GM18861 (cell line): ENCODE measurements at regions not wholly inside any gene's neighbourhood (a gene's known extent, or its start where the extent isn't known, plus 50 kb on each side); places are given as distances from the start of the nearest gene placed in this dataset.

ENCODE experiments used
- ATAC-seq: cut with Tn5 transposase; IDR thresholded peaks from one replicate; pipeline ENCODE4 v1.9.1; 2021; ENCODE audit not compliant: unreplicated experiment

- no peak for ATAC-seq
Measured at GRCh38 chr2:18427762-18428161, 132.7 kb downstream of the RDH14 start.

DNA sequence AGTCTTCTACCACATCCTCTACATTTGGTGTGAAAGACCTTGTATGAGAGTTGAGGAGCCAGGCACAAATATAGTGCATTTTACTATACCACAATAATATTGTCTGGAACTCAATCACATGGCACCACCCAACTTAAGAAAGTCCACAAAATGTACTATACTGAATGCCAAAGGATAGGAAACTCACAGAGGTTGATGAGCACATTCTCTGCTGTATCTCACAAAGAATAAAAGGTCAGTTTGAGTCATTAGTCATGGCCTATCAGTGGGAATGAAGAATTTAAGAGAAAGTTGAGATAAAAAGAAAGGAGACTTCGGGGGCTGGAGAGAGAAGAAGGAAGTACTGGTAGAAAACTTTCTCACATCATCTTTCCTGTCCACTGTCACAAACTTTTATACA lies 134.3 kb downstream of the RDH14 start:
- ATAC-seq = no peak

DNA sequence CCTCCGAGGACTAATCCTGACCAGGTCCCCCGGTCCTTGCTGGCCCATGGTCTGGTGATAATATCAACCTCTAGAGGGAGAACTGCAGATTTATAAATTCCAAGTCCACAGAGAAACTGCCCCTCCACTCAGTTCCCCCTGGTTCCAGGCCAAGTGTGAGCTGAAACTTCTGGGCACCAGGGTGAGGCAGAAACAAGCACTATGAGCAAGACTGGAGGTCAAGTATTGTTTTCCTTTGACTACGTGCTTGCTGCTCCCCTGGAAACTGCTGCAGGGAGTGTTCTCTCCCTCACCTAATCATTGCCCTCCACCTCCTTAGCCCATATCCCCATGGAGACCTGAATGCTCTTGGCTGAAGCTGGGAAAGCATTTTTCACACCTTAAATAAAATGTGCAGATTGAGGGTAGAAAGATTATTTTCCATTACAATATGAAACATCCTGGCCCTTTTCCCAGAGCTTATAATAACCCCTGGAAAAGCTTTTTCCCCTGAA lies 135.2 kb downstream of the RDH14 start:
- ATAC-seq = no peak

DNA sequence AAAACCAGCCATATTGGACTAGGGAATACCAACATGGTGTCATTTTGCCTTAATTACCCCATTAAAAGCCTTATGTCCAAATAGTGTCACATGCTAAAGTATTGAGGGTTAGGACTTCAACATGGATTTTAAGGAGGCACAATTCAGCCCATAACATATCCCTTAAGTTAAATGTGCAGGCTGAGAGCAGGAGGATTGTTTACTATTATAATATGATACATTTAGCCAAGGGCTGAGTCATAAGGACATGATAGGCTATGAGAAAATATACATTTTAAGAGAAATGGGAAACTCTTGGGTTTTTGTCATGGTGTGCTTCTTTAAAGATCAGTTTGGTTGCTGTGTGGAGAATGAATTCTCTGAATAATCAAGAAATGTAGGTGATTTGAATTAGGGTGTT lies 136.8 kb downstream of the RDH14 start:
- ATAC-seq = no peak

DNA sequence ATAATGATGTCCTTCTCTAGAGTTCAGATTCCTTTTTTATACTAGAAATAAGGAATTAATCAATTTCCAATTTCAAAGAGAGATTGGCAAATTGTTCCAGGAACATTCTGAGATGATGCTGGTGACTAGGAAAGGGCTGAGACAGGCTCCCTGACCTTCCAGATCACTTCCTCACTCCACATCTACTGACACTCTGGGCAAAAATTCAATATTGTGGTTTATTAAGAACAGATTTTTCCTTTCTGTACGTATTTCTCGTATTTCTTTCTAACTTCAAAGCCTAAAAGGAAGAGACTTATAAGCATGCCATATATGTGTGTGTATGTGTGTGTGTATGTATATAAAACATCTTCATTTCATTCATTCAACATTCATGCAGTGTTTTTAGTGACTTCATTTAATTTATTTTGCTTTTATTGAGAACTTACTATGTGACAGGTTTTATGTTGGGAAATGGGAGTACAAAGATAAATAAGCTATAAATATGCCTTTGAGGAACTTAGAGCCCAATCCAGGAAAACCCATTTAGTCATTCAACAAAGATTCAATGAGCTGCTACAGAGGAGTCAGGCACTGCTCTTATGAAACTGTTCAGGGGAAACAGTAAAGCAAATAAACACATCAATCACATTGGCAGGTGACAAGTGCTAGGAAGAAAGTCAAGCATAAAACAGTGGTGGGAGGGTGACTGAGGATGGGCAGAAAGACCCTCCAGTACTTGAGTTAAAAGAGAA lies 137.9 kb downstream of the RDH14 start:
- ATAC-seq = no peak

DNA sequence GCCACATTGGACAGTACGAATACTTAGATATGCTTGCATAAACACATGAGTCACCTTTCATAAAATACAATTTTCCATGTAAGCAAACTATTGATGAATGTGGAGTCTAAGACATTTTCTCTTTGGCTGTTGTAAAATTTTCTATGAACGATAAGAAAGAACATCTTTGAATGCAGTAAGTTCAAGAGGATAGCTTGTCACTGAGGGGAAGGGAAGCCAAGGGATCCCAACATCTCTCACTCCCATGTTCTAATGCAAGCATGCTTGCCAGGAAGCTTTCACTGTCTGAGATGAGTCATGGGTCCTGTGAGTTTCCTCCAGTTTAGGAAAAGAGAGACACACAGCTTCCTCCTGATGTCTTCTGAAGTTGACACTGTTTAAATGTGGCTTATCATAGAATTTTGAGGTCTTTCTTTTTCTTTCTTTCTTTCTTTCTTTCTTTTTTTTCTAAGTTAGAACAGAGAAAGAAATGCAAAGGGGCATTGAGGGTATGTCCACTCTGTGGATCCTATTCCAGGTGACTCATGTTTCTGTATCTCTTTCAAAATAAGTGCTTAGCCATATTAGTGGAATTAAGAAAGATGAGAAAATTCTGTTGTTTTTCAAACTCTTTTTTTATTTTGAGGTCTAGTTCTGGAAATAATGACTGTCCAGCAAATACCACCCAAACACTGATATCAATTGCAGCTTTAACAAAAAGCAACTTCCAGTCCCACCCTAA lies 146.6 kb downstream of the RDH14 start:
- no peak for ATAC-seq

GRCh38 chr2:18412980-18413675 lies 147.3 kb downstream of the RDH14 start:
- ATAC-seq = no peak

DNA sequence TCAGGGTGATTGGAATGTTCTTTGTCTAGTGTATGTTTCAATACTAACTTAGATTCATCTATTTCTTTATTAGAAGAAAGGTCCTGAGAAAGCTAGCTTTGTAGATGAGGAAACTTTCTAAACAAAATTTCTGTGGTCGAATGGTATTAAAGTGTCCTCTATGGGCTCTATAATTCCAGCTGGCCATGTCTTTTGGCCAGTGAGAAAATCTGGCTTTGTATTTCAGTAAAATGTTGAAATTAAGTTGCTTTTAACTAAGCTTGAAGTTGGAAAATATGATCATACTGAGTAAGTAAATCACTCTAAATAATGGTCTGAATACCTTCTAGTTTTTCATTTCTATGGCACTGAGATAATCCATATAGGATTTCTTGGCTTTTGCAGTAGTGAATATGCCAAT lies 148.8 kb downstream of the RDH14 start:
- ATAC-seq = no peak

GRCh38 chr2:18410543-18410942 lies 149.9 kb downstream of the RDH14 start:
- ATAC-seq = no peak

GRCh38 chr2:18408638-18409037 lies 151.8 kb downstream of the RDH14 start:
- no peak for ATAC-seq

GRCh38 chr2:18406219-18406618 lies 154.2 kb downstream of the RDH14 start:
- ATAC-seq = no peak

DNA sequence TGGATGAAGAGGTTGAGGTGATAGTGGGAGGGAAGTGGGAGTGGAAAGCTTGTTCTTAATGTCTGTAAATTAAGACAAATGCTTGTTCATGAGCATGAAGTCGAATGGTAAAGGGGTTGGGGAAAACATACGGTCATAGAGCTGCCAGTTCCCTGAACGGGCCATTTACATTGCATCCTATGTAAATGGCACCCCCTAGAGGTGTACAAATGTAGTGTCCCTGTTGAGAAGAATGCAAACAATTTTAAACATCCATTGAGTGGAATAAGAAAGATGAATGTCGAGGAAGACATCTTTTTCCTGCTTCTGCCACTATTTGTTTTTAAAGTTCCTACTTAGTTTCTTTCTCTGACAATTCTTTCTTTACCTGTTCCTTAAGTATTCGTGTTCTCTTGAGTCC lies 155.7 kb downstream of the RDH14 start:
- ATAC-seq = no peak

GRCh38 chr2:18403921-18404522 lies 156.4 kb downstream of the RDH14 start:
- ATAC-seq = no peak

DNA sequence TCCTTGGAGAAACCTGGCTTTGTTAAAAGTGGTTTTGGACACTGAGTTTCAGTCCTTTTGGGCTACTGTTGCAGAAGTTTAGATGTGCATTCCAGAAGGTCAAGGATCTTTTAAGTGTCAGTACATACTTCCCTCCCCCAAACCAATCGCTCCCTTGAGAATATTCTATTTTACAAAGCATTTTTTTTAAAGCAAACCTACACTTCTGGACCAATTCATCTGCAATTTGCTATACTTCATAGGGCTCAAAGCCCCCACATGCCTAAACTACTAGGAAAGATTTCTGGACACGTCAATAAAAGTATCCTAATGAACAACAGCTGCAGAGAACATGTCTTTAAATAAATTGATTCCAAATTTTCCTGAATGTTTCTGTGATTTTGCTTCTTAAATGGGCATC lies 157.6 kb downstream of the RDH14 start:
- ATAC-seq = no peak

DNA sequence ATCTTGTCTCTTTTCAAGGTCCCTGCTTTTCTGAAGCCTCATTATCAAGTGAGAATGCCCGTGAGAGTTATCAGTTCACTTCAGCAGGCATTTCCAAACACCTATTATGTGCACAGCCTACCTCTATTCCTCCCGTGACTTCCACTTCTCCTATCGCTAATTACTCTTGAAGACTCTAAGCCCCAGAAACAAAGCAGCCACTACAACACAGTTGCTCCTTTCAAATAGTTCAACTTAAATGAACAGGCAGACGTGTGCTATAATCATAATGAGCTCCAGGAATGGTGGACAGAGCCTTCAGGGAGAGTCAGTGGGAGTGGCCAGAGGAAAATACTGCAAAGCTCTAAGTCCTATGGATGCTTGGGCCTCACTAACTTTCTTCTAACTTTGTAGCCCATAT lies 159.0 kb downstream of the RDH14 start:
- ATAC-seq = no peak

GRCh38 chr2:18399601-18400000 lies 160.9 kb downstream of the RDH14 start:
- no peak for ATAC-seq

DNA sequence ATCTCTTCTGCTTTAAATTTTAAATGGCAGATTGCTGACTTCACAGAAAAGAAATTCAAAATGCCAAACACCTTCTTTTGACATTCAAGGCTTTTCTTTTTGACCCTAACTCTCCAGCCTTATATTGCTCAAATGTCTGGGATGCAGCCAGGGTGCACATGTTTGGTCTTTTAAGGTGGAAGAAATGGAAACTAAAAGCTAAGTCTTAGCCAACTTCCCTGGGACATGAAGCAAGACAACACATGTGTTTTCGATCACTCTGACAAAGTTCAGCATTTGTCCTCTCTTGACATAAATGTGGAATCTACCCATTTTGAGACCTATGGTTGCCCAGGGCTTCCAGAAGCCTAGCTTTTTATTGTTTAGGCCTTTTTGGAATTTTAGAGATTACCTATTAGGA lies 161.6 kb downstream of the RDH14 start:
- no peak for ATAC-seq

DNA sequence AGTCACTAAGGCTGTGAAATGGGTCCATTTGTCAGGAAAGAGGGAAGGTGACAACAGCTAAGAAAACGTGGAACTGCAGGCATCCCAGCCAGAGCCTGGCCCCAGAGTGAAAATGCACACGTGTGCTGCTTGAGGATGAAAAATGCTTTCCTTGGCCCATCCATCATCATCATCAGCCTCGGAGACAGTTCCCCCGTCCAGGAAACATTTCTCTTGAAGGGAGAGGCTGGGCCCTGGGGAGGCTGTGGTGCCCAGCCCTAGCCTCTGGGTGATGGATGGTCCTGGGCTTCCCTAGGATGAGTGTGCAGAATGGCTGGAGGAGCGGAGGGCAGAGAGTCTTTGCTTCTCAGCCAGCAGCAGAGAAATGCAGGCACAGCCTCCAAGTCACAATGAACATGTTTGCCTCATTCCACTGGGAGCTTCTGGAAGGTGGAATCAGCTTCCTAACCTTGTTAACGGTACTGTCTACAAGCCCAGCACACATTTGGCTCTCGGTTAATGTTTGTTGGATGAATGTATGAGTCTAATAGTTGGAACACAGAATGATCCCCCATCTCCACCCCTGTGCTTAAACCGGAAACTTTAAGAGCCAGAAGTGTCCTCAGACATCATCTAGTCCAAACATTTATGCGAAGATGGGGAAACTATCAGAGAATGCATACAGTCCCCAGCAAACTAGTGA lies 164.0 kb downstream of the RDH14 start:
- ATAC-seq = no peak

GRCh38 chr2:18395555-18395954 lies 164.9 kb downstream of the RDH14 start:
- ATAC-seq = no peak

GRCh38 chr2:18387441-18388206 lies 172.8 kb downstream of the RDH14 start:
- peak; percentile 89 for ATAC-seq
